Lower lobe of right lung (tissue), 2 donors: ENCODE measurements at regions not wholly inside any gene's neighbourhood (a gene's known extent, or its start where the extent isn't known, plus 50 kb on each side); places are given as distances from the start of the nearest gene placed in this dataset.

Source experiments
- ATAC-seq, 2 donors: fragments of 200-7000 bp; cut with Tn5 transposase; one replicate each; pipeline ENCODE4 v1.9.1; 2020 to 2022; ENCODE audit warnings: mild to moderate bottlenecking in 2 of 2, moderate library complexity in 2 of 2
- DNase-seq: peaks from one replicate; pipeline ENCODE4 v3.0.0-alpha.2; 2020
- H3K27ac ChIP-seq: fragments of 200-600 bp; one replicate; pipeline ENCODE4 v1.8.0; 2022
- H3K27me3 ChIP-seq: fragments of 200-600 bp; one replicate; pipeline ENCODE4 v1.8.0; 2022; ENCODE audit warnings: low read depth
- H3K36me3 ChIP-seq: fragments of 200-600 bp; one replicate; pipeline ENCODE4 v1.8.0; 2022; ENCODE audit warnings: mild to moderate bottlenecking
- H3K4me1 ChIP-seq: fragments of 200-600 bp; one replicate; pipeline ENCODE4 v1.8.0; 2022
- H3K4me3 ChIP-seq: fragments of 200-600 bp; one replicate; pipeline ENCODE4 v1.8.0; 2022; ENCODE audit warnings: mild to moderate bottlenecking
- H3K9me3 ChIP-seq: fragments of 200-600 bp; one replicate; pipeline ENCODE4 v1.8.0; 2022
- intact Hi-C: fragments of 100-400 bp; cut with DNase I; formaldehyde crosslinking; loops from one replicate; pipeline ENCODE4 v1.11.0; 2022
- TF ChIP-seq, protein P1 (sequence below): fragments of 200-600 bp; IDR thresholded peaks from one replicate; pipeline ENCODE4 v1.8.0; 2022; ENCODE audit warnings: antibody characterized with exemption, mild to moderate bottlenecking
- donor health status: DM: no; HTN: yes; CAD: no; lungs with severe emphysema.

GRCh38 chr4:128403586-128403985 lies 116.0 kb upstream of the PGRMC2 start:
- TF ChIP-seq, protein P1, sequence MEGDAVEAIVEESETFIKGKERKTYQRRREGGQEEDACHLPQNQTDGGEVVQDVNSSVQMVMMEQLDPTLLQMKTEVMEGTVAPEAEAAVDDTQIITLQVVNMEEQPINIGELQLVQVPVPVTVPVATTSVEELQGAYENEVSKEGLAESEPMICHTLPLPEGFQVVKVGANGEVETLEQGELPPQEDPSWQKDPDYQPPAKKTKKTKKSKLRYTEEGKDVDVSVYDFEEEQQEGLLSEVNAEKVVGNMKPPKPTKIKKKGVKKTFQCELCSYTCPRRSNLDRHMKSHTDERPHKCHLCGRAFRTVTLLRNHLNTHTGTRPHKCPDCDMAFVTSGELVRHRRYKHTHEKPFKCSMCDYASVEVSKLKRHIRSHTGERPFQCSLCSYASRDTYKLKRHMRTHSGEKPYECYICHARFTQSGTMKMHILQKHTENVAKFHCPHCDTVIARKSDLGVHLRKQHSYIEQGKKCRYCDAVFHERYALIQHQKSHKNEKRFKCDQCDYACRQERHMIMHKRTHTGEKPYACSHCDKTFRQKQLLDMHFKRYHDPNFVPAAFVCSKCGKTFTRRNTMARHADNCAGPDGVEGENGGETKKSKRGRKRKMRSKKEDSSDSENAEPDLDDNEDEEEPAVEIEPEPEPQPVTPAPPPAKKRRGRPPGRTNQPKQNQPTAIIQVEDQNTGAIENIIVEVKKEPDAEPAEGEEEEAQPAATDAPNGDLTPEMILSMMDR = no peak
- DNase-seq = no peak
- Histone ChIP-seq H3K27ac (no peak overlapping the region), H3K27me3 (no peaks in the 10 kb centered on the region), H3K4me3 (no peak overlapping the region), H3K4me1 (no peaks in the 10 kb centered on the region), H3K36me3 (no peaks in the 10 kb centered on the region), H3K9me3 (peaks cover 4% of the 10 kb centered on the region)
- ATAC-seq = no peak
- intact Hi-C loops = no loop called here

DNA sequence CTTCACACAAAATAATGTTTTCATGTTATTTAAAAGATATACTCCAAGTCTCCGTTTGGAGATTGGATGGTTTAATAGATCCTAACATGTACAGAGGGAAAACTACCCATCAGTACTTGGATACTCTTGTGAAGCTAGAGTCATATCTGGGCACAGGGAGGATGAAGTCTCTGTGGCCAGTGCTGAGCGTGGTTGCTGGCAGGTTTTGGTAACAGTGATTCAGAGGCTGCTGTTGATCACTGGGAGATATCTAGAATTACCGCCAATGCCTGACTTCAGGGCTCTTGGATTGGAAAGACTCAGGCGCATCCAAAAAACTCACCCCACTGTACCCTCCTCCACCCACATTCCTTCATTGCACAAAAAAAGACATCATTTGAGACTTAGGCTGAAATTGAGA lies 107.2 kb upstream of the PGRMC2 start:
- Histone ChIP-seq H3K27me3 (no peaks in the 10 kb centered on the region), H3K27ac (no peak overlapping the region)

GRCh38 chr4:128393101-128393704 lies 105.6 kb upstream of the PGRMC2 start:
- H3K27ac ChIP-seq = no peak overlapping the region
- H3K27me3 ChIP-seq = no peaks in the 10 kb centered on the region
- no peaks in the 10 kb centered on the region for H3K9me3 ChIP-seq
- no peaks in the 10 kb centered on the region for H3K36me3 ChIP-seq
- intact Hi-C loops = no loop called here
- no peaks in the 10 kb centered on the region for H3K4me1 ChIP-seq
- H3K4me3 ChIP-seq = no peak overlapping the region
- no peak for DNase-seq
- no peak for ATAC-seq
- TF ChIP-seq, protein P1 = no peak

More for the DNA sequence above, 107.2 kb upstream of the PGRMC2 start:
- H3K4me3 ChIP-seq = no peak overlapping the region
- no peak for ATAC-seq
- no peaks in the 10 kb centered on the region for H3K4me1 ChIP-seq
- H3K36me3 ChIP-seq = no peaks in the 10 kb centered on the region
- no peaks in the 10 kb centered on the region for H3K9me3 ChIP-seq
- DNase-seq = no peak
- intact Hi-C loops = no loop called here
- TF ChIP-seq, protein P1 = no peak

DNA sequence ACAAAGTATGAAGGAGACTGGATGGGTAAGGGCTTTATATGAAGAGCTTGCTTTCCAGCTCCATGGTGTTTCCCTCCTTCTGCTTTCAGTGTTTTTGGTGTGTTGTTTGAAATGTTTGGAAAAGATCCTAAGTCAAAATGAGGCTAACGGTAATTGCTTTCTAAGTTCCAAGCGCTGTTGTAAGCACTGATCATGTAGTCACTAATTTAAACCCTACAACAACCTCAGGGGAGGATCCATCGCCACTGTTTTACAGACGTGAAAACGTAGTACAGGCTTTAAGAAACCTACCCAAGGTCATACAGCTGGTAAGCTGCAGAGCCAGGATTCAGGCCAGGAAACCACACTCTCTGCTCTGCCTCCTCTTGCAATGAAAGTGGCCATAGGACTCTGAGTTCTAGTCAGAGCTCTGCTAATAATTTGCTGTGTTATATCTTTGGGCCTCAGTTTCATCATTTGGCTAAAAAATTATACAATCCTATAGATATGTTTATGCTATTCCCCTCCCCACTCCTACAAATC lies 102.9 kb upstream of the PGRMC2 start:
- no peak for ATAC-seq
- no peak for DNase-seq

GRCh38 chr4:128388796-128389195 lies 101.2 kb upstream of the PGRMC2 start:
- Histone ChIP-seq H3K27me3 (no peaks in the 10 kb centered on the region), H3K36me3 (no peaks in the 10 kb centered on the region), H3K9me3 (no peaks in the 10 kb centered on the region), H3K4me1 (peaks cover 18% of the 10 kb centered on the region), H3K27ac (no peak overlapping the region), H3K4me3 (no peak overlapping the region)
- ATAC-seq = no peak
- TF ChIP-seq, protein P1 = no peak
- intact Hi-C loops = no loop called here
- no peak for DNase-seq

More for the DNA sequence above, 102.9 kb upstream of the PGRMC2 start:
- TF ChIP-seq, protein P1 = no peak
- Histone ChIP-seq H3K4me3 (no peak overlapping the region), H3K36me3 (no peaks in the 10 kb centered on the region), H3K27me3 (no peaks in the 10 kb centered on the region), H3K9me3 (no peaks in the 10 kb centered on the region), H3K27ac (no peak overlapping the region), H3K4me1 (peaks cover 18% of the 10 kb centered on the region)
- intact Hi-C loops = no loop called here

DNA sequence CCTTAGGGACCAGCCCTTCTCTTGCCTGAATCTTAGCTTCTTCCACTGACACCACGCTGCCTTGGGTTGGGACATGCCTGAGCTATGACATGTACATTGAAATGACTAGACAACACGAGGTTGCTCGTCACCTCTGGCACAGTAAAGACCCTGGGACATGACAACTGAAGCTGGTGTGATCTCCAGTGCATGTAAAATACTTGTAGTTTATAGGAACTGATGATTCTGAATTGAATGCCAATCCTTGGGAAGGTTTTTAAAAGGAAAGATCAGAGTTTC lies 100.7 kb upstream of the PGRMC2 start:
- no peak overlapping the region for H3K27ac ChIP-seq
- no peaks in the 10 kb centered on the region for H3K36me3 ChIP-seq
- TF ChIP-seq, protein P1 = no peak
- H3K4me3 ChIP-seq = no peak overlapping the region
- no peaks in the 10 kb centered on the region for H3K27me3 ChIP-seq
- DNase-seq (no peak), ATAC-seq (no peak)
- H3K4me1 ChIP-seq = peaks cover 18% of the 10 kb centered on the region
- no peaks in the 10 kb centered on the region for H3K9me3 ChIP-seq
- intact Hi-C loops = no loop called here
